ENCODE measurements at regions not wholly inside any gene's neighbourhood (a gene's known extent, or its start where the extent isn't known, plus 50 kb on each side); places are given as distances from the start of the nearest gene placed in this dataset.

DNA sequence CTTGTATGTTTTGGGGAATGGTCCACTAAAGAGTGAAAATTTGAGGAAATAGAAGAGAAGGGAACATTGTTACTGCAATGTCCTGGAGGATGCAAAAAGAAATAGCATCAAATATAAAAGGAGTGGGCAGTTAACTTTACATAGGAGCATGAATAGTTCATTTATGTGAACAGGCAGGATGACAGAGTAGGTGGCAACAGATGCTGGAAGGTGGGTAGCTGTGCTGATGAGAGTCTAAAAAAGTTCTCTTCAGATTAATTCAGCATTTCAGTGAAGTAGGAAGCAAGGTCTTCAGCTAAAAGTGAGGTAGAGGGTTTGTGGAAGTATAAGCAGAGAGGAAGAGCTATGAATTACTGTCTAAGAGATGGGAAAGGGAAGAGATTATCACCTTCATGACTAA is 276.5 kb downstream of the KIF2B start:
- DNase-seq (ENCODE audit: low spot score) (no peak), ATAC-seq (ENCODE audit: low FRiP score) (no peak)
- TF ChIP-seq, protein P1, sequence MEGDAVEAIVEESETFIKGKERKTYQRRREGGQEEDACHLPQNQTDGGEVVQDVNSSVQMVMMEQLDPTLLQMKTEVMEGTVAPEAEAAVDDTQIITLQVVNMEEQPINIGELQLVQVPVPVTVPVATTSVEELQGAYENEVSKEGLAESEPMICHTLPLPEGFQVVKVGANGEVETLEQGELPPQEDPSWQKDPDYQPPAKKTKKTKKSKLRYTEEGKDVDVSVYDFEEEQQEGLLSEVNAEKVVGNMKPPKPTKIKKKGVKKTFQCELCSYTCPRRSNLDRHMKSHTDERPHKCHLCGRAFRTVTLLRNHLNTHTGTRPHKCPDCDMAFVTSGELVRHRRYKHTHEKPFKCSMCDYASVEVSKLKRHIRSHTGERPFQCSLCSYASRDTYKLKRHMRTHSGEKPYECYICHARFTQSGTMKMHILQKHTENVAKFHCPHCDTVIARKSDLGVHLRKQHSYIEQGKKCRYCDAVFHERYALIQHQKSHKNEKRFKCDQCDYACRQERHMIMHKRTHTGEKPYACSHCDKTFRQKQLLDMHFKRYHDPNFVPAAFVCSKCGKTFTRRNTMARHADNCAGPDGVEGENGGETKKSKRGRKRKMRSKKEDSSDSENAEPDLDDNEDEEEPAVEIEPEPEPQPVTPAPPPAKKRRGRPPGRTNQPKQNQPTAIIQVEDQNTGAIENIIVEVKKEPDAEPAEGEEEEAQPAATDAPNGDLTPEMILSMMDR (IDR thresholded peaks at IDR 0.05) = no peak

GRCh38 chr17:54102246-54102645 is 279.5 kb downstream of the KIF2B start:
- TF ChIP-seq, protein P1 (IDR thresholded peaks at IDR 0.05) = no peak
- ATAC-seq (ENCODE audit: low FRiP score) (no peak), DNase-seq (ENCODE audit: low spot score) (no peak)

- no peak for ATAC-seq (ENCODE audit: low FRiP score)
- TF ChIP-seq, protein P1 (IDR thresholded peaks at IDR 0.05) = no peak
- DNase-seq (ENCODE audit: low spot score) = no peak
These were observed 288.8 kb downstream of the KIF2B start for GRCh38 chr17:54111576-54111975.

GRCh38 chr17:54117452-54117851 is 294.7 kb downstream of the KIF2B start:
- TF ChIP-seq, protein P1 (IDR thresholded peaks at IDR 0.05) = no peak

DNA sequence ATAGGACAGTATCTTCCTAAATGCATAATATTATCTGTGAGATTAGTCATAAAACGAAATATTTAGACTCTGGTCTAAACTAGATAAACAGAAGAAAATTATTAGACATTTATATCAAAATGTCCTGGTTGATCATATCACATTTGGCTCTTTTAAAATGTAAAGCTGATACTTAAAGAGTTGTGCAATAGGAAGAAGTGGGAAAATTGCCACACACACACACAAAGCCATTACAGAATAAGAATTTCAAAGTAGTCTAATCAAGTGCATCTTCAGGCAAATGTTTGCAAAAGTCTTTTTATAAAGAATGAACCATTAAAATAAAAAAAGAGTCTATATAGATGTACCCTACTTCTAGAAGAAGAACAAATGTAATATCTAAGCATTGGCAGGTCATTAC is 301.7 kb downstream of the KIF2B start:
- ATAC-seq (ENCODE audit: low FRiP score) (no peak), DNase-seq (ENCODE audit: low spot score) (no peak)
- TF ChIP-seq, protein P1 (IDR thresholded peaks at IDR 0.05) = no peak

More at GRCh38 chr17:54117452-54117851, 294.7 kb downstream of the KIF2B start:
- no peak for ATAC-seq (ENCODE audit: low FRiP score)
- DNase-seq (ENCODE audit: low spot score) = no peak

- no peak for ATAC-seq (ENCODE audit: low FRiP score)
- DNase-seq (ENCODE audit: low spot score) = no peak
- TF ChIP-seq, protein P1 (IDR thresholded peaks at IDR 0.05) = no peak
These were observed 330.7 kb downstream of the KIF2B start for GRCh38 chr17:54153423-54153822.

GRCh38 chr17:54157542-54157941 is 334.8 kb downstream of the KIF2B start:
- TF ChIP-seq, protein P1 (IDR thresholded peaks at IDR 0.05) = no peak
- ATAC-seq (ENCODE audit: low FRiP score) (no peak), DNase-seq (ENCODE audit: low spot score) (no peak)

Data from omental fat pad (tissue), 3 donors.